ENCODE measurements at regions not wholly inside any gene's neighbourhood (a gene's known extent, or its start where the extent isn't known, plus 50 kb on each side); places are given as distances from the start of the nearest gene placed in this dataset.
"Not testable (repeated sequence)": the region's sequence is repeated elsewhere in the genome, so short reads cannot be mapped to it uniquely, and the experiment has no call there.

DNA sequence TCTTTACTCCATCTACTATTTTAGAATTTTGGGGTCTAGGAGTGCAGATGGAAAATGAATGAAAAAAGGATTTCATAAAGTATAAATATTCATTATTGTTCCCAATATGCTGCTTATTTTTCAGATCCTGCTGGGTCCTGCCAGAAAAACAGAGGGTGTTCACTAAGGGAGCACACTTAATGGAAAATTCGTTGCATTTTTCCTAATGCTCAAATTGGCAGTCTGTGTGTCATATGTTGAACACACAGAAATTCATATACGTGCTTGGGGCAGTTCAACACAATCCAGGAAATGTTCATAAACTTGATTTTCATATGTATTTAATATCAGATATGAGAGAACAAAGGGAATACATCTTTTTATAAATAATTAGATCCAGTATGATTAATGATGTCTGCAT is 1019.4 kb downstream of the EPHA7 start:
- DNase-seq (ENCODE audit: low read depth), result no peak

DNA sequence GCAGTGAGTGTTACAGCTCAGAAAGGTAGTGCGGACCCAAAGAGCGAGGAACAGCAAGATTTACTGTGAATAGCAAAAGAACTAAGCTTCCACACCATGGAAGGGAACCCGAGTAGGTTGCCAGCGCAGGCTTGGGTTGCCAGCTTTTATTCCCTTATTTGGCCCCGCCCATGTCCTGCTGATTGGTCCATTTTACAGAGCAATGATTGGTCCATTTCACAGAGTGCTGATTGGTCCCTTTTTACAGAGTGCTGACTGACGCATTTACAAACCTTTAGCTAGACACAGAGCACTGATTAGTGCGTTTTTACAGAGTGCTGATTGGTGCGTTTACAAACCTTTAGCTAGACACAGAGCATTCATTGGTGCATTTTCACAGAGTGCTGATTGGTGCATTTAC is 1030.7 kb downstream of the EPHA7 start:
- DNase-seq (ENCODE audit: low read depth), result not testable (repeated sequence)

DNA sequence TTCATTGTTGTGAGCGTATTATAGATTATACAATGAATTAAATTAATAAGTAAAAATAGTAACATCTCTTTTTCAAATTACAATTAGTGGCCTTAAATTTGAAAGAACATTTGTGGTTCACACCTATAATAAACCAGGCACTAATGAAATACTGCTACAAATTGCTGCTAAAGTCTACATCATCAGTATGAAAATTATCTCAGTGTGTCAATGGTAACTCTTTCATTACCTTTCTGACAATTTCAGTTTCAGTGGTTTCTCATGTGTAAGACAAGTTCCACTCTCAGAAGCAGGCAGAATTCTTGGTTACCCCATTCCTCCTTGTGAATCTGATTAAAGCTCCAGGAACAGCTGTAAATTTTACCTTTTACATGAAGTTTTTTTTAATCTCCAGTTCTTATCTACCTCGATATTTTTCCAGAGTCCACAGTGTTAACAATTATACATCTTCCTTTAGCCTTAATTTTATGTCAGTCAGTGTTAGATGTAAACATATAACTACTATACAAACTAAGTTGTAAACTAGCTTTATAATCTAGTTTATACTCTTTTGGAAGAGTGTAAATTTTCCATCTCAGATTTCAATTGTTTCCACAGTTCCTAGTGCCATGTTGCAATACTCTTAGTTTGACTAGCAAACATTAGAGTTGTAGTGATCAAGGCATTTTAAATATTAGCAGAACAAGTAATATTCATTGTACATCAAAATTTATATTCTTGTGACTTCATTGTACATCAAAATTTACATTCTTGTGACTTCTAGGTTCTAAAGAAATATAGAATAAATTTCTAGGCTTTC is 1038.4 kb downstream of the EPHA7 start:
- DNase-seq (ENCODE audit: low read depth), result no peak

DNA sequence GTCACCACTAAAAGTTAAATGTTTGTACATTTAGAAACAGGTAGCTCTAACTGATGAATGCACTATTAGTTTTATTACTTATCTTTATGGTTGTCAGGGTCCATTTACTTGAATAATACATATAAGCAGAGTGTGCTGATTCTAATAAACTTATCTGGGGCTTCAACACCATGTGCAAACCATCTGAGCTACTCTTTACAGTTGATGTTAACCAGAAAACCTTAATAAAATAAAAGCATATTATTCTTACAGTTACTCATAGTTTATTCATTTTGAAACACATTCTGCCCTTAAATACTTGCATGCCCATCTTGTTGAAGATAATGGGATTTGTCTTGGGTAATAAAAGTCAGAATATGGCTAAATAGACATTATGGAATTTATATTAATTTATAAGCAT is 1042.2 kb downstream of the EPHA7 start:
- DNase-seq (ENCODE audit: low read depth), result no peak

DNA sequence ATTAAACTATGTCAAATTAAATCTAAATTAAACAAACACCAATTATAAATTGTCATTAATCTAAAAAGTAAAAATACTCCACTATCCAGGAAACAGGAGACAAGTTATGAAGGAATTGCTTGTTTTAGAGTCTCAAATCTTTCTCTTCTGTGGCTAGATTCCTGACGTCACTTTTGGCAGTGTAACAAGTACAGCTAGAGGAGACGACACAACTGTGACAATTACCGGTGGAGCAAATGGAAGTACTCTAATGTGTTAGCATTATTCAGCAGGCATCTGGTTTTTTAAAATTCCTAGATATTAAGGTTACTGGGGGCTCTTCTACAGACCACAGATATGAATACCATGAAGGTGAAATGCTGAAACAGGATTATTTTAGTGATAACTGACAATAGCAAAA is 1042.7 kb downstream of the EPHA7 start:
- DNase-seq (ENCODE audit: low read depth), result no peak

DNA sequence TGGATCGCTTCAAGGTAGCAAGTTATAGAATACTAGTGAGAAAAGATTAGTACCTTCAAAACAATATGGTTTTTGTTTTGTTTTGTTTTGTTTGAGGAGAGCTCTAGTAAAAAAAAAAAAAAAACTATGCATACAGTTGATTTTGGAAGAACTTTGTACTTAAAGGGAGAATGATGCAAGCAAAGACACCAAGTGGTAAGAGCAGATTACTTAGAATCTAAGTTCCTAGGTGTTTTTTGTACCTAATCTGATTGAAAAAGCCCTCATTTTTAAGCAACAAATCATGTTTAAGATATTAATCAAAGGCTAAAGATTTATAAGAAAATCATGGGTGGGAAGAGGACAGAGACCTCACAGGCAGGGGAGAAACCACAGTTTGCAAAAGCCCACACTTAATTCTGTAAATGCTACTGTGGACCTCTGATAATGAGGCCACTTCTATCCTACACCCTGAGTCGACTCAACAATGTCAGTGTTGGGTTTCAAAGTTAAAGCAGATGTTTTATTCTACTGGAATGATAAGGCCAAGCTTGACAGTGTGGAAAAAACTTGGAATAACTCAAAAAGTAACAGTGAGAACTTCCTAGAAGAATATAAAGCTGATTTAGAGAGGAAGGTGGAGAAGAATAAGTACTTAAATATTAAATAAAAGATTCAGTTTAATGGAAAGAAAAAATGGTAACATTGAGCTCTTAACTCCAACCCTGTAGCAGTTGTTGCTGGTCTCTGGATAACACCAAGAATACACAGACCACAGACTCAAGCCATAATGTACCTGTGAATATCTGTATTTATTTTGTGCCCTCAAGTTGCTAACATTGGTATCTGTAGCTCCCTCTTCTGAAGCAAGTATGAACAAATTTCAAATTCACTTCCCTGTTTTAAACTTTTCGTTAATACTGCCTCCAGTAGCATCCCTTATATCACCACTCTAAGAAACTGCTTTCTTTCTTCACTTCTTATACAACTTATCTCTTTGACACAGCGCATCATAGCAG is 1047.8 kb downstream of the EPHA7 start:
- DNase-seq (ENCODE audit: low read depth), result no peak

DNA sequence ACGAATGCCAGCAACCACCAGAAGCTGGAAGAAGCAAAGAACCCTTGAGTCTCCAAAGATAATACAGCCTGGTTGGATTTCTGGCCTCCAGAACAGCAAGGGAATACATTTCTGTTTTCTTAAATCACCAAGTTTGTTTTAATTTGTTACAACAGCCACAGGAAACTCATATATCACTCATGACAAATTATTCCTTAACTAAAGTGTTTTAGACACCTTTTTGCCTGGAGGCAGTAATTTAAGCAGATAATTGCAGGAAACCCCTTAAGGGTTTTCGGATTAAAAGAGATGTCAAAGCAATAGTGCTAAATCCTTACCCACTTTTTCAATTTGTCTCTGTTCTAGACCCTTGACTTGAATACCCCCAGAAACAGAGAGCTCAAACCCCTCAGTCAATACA is 1050.0 kb downstream of the EPHA7 start:
- DNase-seq (ENCODE audit: low read depth), result no peak

DNA sequence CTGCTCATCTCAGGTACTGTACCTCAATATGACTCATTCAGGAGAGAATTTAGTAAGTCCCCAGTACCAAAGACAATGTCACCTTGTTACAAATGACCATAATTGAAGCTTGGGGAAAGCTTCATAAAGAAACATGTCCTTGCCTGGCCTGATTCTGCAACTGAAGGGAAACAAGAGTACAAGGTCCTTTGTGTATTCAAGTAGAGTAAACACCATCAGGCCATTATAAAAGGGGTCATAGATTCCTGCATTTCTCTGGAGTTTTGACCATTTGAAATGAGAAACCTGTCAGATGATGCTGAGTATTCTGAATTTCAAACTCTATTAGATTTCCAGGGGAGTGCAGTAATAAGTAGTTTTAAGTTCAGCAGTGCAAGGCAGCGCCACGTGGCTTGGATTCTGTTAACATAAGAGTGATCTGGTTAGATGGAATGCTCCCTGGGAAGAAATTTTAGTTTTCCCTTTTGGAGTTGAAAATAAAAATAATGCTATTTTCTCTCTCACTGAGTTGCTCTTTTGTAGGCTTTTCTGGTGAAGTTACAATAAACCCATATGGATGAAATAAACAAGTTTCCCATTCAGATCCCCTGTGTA is 1054.3 kb downstream of the EPHA7 start:
- no peak for DNase-seq (ENCODE audit: low read depth)

DNA sequence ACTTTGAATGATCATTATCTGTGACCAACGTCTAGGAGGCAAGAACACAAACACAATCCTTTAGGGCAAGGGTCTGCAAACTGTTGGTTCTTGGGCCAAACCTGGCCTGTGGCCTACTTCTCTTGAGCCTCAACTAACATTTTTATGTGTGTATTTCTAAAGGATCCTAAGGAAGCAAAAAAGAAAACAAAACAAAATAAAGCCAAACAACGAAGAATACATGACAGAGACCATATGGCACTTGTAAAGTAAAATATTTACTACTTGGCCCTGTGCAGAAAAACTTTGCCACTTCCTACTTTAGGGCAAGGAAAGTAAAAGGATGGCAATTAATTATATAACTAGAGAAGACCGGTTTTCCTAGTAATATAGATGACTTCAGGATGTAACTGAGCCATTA is 1056.2 kb downstream of the EPHA7 start:
- no peak for DNase-seq (ENCODE audit: low read depth)

DNA sequence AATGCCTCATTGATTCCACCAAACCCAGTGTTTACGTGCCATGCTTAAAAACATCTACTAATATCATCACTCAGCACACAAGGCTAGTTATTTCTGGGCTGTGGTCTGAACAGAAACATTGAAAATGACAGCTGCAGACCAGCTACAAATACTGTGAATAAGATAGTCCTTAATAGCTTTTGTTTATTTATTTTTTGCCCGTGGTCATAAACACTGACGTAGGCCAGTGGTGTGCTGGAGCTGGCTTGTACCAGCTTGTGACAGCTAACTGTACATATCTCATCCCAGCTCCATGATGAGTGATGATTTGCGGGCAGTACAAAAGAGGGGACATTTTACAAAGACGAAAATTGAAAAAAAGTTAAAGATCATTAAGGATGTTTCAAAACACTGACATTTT is 1057.0 kb downstream of the EPHA7 start:
- DNase-seq (ENCODE audit: low read depth), result no peak

DNA sequence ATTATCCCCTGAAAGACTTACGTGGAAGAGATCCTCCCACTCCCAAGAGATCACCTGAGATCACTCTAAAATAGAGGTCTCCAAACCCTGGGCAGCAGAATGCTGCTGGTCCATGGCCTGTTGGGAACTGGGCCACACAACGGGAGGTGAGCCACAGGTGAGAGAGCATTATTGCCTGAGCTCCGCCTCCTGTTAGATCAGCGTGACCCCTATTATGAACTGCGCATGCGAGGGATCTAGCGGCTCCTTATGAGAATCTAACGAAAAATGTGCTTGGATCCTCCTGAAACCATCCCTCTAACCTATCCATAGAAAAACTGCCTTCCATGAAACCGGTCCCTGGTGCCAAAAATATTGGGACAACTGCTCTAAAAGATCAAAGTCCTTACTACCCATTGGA is 1057.4 kb downstream of the EPHA7 start:
- no peak for DNase-seq (ENCODE audit: low read depth)

DNA sequence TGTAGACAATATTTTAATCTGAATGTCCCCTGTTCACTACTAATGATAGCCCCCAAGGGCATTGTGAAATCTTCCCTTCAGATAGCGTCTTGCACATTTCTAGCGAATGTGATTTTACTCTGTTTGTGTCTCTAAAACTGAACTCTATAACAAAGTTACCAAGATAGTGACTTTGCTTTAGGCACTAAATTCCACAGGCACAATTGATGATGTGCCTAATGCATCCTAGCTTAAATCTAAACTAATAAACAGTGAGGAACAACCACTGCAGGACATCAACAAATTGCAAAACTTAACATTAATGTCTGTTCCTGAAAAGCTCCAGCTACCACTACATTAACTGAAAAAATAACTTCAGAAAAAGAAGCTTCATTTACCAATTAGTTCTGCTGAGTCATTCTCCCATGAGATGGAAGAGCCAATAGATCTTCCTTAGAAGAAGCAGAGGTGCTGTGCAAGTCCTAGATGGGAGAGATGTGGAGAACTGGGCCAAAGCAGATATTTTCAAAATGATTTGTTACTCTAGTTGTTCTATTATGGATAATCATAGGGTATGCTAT is 1065.0 kb downstream of the EPHA7 start:
- no peak for DNase-seq (ENCODE audit: low read depth)

DNA sequence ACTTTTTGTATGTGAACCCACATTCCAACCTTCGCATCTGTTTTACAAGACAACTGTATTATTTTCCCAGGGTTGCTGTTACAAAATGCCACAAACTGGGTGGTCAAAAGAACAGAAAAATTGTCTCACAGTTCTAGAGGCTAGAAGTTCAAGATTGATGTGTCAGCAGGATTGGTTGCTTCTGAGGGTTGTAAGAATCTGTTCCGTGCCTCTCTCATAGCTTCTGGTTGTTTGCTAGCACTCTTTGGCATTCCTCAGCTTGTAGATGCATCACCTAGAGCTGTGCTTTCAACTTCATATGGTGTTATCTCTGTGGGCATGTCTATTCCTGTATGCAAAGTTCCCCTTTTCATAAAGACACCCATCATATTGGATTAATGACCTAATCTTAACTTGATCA is 1067.2 kb downstream of the EPHA7 start:
- no peak for DNase-seq (ENCODE audit: low read depth)

DNA sequence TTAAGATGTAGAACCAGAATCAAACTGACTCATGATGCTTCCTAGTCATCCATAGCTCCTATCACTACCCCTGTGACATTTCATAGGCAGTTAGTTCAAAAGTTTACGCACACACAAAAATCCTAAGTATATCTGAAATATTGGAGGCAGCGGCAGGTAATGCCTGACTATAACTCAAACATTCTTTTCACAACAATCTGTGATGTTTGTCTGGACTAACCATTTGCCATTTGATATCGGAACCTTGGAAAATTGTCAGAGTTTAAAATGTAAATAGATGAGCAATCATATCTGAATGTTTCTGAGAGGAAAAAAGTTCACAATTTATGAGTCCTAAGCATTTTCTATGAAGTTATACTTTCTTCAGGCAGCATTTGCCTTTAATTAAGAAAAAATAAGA is 1078.2 kb downstream of the EPHA7 start:
- DNase-seq (ENCODE audit: low read depth), result no peak

DNA sequence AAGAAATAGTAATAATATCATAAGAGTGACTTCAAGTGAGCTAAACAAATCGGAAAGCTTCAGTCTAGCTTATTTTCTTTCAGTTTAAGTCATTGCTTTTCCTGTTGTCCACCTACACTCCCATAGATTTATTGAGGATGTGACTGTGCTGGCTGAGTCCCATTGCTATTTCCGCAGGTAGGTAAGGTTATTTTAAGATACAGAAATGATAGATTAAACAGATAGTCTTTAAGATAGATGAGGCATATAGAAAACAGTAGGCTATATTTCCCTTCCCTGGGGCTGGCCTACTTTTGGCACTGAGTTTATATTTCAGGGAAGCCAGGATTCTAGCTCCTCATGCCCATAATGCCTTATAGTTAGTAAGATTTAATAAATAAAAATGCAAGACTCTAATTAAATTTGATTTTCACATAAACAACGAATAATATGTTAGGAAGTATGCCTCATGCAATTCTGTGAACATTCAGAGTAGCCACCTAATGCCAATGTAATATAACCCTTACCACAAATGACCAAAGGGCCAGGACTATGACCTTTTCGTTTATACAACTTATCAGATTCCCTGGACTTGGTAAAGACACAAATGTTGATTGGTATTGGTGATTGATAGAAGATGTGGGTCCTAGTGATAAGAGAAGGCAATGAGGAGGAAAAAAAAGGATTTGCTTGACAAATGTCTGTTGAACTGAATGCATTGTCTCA is 1079.3 kb downstream of the EPHA7 start:
- DNase-seq (ENCODE audit: low read depth), result no peak

DNA sequence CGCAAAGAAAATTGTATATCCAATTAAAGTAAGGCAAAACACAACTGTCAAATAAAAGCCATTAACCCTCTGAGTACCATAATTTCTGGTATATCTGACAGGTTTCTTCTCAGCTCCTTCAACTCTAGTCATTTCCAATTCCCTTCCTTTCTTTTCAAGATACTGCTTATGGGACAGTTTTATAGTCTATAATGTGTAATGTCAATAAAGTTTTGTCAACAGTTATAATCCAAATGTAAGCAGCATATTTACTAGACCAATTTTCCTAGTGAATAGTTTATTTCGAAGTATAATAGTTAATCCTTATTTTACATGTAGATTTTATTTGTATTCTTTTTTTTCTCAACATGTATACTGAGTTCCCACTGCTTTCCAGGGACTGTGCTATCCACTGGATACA is 1081.8 kb downstream of the EPHA7 start:
- DNase-seq (ENCODE audit: low read depth), result no peak

DNA sequence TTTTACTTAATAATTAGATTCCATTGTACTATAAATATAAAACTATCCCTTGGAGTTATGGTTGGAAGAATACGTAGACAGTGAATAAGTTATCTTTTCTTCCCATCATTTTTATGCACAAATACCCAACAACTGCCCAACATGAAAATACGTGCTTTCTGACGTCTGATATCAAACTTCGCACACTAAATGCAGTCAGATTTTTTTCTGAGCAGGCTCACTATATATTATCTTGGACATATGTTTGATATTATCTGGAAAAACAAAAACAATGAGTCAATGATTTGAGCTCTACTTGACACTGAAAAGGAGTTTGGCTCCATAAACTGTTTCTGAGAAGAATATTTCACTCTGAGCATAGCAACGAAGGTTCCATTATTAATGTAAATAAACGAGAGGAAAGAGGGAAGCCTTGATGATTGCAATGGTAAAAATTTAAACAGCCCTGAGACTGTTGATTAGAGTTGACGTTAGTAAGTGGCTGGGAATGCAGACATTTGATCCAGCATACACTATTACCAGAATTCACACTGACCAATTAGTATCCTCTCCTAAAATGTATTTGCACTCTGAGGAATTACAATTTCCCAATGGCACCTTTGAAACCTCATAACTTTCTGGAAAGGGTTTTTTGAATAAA is 1090.0 kb downstream of the EPHA7 start:
- DNase-seq (ENCODE audit: low read depth), result peak; percentile 4

DNA sequence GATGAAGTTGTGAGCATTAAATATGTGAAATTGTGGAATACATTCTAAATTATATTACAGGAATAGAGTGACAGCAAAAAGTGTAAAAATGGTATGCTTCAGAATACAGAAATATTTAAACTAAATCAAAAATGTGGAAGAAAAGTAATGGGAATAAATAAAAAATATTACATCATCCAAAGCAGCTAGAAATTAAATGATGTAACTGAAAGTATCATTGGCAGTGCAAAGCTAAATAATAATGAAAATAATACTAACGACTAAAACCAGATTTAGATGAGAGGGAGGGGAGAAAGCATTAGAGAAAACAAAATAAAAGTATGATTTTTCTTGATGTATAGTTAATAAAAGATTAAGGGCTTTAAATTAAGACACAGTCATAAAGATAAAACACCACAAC is 1104.0 kb downstream of the EPHA7 start:
- DNase-seq (ENCODE audit: low read depth), result no peak

DNA sequence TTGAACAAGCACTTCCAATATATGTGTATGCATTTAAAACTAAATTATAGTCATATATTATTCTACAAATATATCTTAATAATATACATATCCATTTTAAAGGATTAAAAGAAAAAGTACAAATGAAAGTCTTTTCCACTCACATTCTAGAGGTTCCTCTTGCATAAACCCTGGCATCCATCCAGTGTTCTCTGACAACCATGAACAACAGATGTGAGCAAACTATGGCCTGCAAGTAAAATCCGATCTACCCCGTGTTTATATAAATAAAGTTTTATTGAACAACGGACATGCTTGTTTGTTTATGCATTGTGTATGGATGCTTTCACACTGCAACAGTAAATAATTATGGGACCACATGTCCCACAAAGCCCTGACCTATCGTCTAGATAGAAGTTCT is 1122.3 kb downstream of the EPHA7 start:
- DNase-seq (ENCODE audit: low read depth), result peak; percentile 1

DNA sequence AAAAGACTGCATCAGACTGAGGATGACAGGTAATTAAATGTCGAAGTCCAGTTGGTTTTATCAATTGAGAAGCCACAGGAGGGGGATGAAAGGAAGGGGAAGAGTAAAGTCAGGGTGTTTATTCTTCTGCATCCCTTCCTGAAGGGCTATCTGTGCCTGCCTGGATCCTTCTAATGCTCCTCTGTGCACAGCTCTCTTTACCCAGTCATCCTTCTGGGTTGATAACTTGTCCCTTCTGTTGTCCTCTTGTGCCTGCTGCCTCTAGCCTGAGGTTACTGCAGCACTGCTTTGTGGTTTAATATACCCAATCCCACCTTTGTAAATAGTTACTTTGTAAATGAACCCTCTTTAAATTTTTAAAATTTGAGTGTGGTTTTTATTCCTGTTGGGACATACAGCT is 1127.3 kb downstream of the EPHA7 start:
- DNase-seq (ENCODE audit: low read depth), result no peak

DNA sequence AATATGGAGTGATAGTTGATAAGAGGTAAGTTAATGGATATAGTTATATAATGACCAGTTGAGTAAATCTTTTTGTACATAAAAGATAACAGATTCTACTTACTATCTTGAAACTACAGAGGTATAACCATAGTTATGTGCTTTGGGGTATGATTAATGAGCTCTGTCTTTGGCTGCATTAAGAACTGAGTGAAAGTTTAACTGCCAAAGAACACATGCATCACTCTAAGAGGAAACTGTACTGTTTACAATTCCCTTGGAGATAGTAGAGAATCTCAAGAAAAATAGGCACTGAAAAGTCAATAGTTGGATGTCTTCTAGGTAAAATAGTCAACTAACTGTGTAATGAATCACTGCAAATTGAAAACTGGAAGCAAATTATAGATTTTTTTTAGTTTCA is 1129.5 kb downstream of the EPHA7 start:
- no peak for DNase-seq (ENCODE audit: low read depth)

Measured in renal cortical epithelial cell (primary cell).